CD14-positive monocyte (primary cell): ENCODE measurements at regions not wholly inside any gene's neighbourhood (a gene's known extent, or its start where the extent isn't known, plus 50 kb on each side); places are given as distances from the start of the nearest gene placed in this dataset.

Experiments
- DNase-seq, 3 donors: peaks; one replicate each; pipeline ENCODE4 v3.0.0-alpha.2; 2011 to 2022
- H2AFZ ChIP-seq: 2 replicates; pipeline ENCODE4 v1.6.0; 2012; ENCODE audit warnings: mild to moderate bottlenecking, low read depth, low read length, inconsistent platforms; ENCODE audit not compliant: insufficient read depth, poor library complexity, severe bottlenecking
- H3K27ac ChIP-seq, 2 donors: 1 replicate in 1 of 2; 2 replicates in 1 of 2; pipeline ENCODE4 v1.5.1; 2012 to 2013; ENCODE audit warnings: low read length in 2 of 2, control low read depth in 1 of 2, inconsistent platforms in 1 of 2, low read depth in 1 of 2, mild to moderate bottlenecking in 1 of 2
- H3K27me3 ChIP-seq, 2 donors: one replicate each; pipeline versions ENCODE4 v1.6.0 to v1.6.1; 2011 to 2013; ENCODE audit warnings: low read length in 2 of 2; ENCODE audit not compliant: control insufficient read depth in 2 of 2, insufficient read depth in 2 of 2
- H3K36me3 ChIP-seq, 2 donors: replicated peaks in 1 of 2; 1 replicate in 1 of 2; 2 replicates in 1 of 2; pipeline versions ENCODE4 v1.5.1 to v1.6.1; 2012 to 2013; ENCODE audit warnings: low read length in 2 of 2, control low read depth in 1 of 2, inconsistent platforms in 1 of 2, mild to moderate bottlenecking in 1 of 2; ENCODE audit not compliant: insufficient read depth in 2 of 2, control insufficient read depth in 1 of 2
- H3K4me1 ChIP-seq, 2 donors: 1 replicate in 1 of 2; 2 replicates in 1 of 2; pipeline versions ENCODE4 v1.5.1 to v1.6.1; 2012 to 2013; ENCODE audit warnings: low read length in 2 of 2, control low read depth in 1 of 2, inconsistent platforms in 1 of 2, mild to moderate bottlenecking in 1 of 2, moderate library complexity in 1 of 2; ENCODE audit not compliant: insufficient read depth in 2 of 2, control insufficient read depth in 1 of 2
- H3K4me2 ChIP-seq: replicated peaks from 2 replicates; pipeline ENCODE3; 2012; ENCODE audit warnings: low read length, moderate library complexity, mild to moderate bottlenecking; ENCODE audit not compliant: poor library complexity, severe bottlenecking; ENCODE audit errors: extremely low read depth
- H3K4me3 ChIP-seq, 3 experiments: fragments of 200-600 bp in 1 of 3; sonication (generic) in 1 of 3; replicated peaks in 1 of 3; 1 replicate in 2 of 3; 2 replicates in 1 of 3; pipeline ENCODE4 v1.5.1; 2011 to 2013; ENCODE audit warnings: low read length in 3 of 3, mild to moderate bottlenecking in 3 of 3, control low read depth in 2 of 3, low read depth in 2 of 3, inconsistent platforms in 1 of 3, moderate library complexity in 1 of 3
- H3K79me2 ChIP-seq: 2 replicates; pipeline ENCODE4 v1.6.0; 2012; ENCODE audit warnings: mild to moderate bottlenecking, control low read depth, inconsistent platforms, low read length, moderate library complexity; ENCODE audit not compliant: insufficient read depth
- H3K9ac ChIP-seq: 2 replicates; pipeline ENCODE4 v1.6.0; 2017; ENCODE audit warnings: low read length, mild to moderate bottlenecking; ENCODE audit not compliant: insufficient read depth, poor library complexity, severe bottlenecking
- H3K9me3 ChIP-seq, 2 donors: replicated peaks in 1 of 2; 1 replicate in 1 of 2; 2 replicates in 1 of 2; pipeline versions ENCODE4 v1.5.1 to v1.6.1; 2012 to 2013; ENCODE audit warnings: low read length in 2 of 2, control low read depth in 1 of 2; ENCODE audit not compliant: control insufficient read depth in 1 of 2, insufficient read depth in 1 of 2
- H4K20me1 ChIP-seq: 2 replicates; pipeline ENCODE4 v1.6.0; 2012; ENCODE audit warnings: mild to moderate bottlenecking, low read length, control low read depth, moderate library complexity; ENCODE audit not compliant: insufficient read depth
- H3K27ac Mint-ChIP-seq, 7 donors: one replicate each; pipeline ENCODE4 v1.8.0; 2020; ENCODE audit warnings: mild to moderate bottlenecking in 7 of 7, mixed read lengths in 7 of 7, moderate library complexity in 6 of 7, inconsistent platforms in 2 of 7
- H3K27me3 Mint-ChIP-seq, 3 donors: one replicate each; pipeline ENCODE4 v1.8.0; 2021 to 2022; ENCODE audit warnings: low read depth in 3 of 3, mild to moderate bottlenecking in 3 of 3, mixed read lengths in 3 of 3, moderate library complexity in 3 of 3, inconsistent platforms in 1 of 3
- H3K36me3 Mint-ChIP-seq, 2 donors: one replicate each; pipeline ENCODE4 v1.8.0; 2020; ENCODE audit warnings: mixed read lengths in 2 of 2, inconsistent platforms in 1 of 2, mild to moderate bottlenecking in 1 of 2
- H3K4me1 Mint-ChIP-seq: one replicate; pipeline ENCODE4 v1.8.0; 2020; ENCODE audit warnings: mild to moderate bottlenecking, mixed read lengths
- H3K4me3 Mint-ChIP-seq, 2 donors: one replicate each; pipeline ENCODE4 v1.8.0; 2020; ENCODE audit warnings: mild to moderate bottlenecking in 2 of 2, mixed read lengths in 2 of 2, moderate library complexity in 1 of 2
- H3K9me3 Mint-ChIP-seq, 7 donors: one replicate each; pipeline ENCODE4 v1.8.0; 2020 to 2022; ENCODE audit warnings: mixed read lengths in 7 of 7, mild to moderate bottlenecking in 6 of 7, moderate library complexity in 6 of 7, inconsistent platforms in 2 of 7
- CTCF ChIP-seq: fragments of 200-600 bp; IDR thresholded peaks from one replicate; pipeline ENCODE4 v1.8.0; 2022; ENCODE audit warnings: antibody characterized with exemption, mild to moderate bottlenecking
- WGBS: methylation state at CpG from one replicate; pipeline ENCODE4 v1.1.5; 2013; ENCODE audit warnings: missing lambda C conversion rate; ENCODE audit not compliant: insufficient coverage; 5-methylcytosine and 5-hydroxymethylcytosine counted together
- intact Hi-C, 2 donors: fragments of 100-400 bp; cut with micrococcal nuclease; formaldehyde crosslinking; loops; one replicate each; pipeline versions ENCODE4 v1.15.0 to v1.15.1; 2023

- 72% methylated on average over 5 of the region's 10 CpGs for WGBS
These were observed 100.7 kb downstream of the SHOX2 start for GRCh38 chr3:158005391-158006100.

GRCh38 chr3:157999246-157999645 is 107.0 kb downstream of the SHOX2 start:
- H3K9me3 Mint-ChIP-seq = peaks cover 9 to 25% (median 17%) of the 10 kb centered on the region in 7 donors
- no peak overlapping the region for H3K27ac Mint-ChIP-seq
- Histone ChIP-seq H2AFZ (no peak overlapping the region), H3K36me3 (no peaks in the 10 kb centered on the region), H3K4me3 (no peak overlapping the region), H4K20me1 (no peaks in the 10 kb centered on the region), H3K4me2 (no peak overlapping the region), H3K79me2 (no peaks in the 10 kb centered on the region), H3K4me1 (no peaks in the 10 kb centered on the region), H3K27ac (no peak overlapping the region), H3K9ac (no peak overlapping the region), H3K9me3 (peaks cover 13% of the 10 kb centered on the region in 2 donors), H3K27me3 (no peaks in the 10 kb centered on the region)
- WGBS = 90% methylated on average over 2 of the region's 5 CpGs
- no peak for TF ChIP-seq CTCF
- H3K27me3 Mint-ChIP-seq = no peaks in the 10 kb centered on the region
- intact Hi-C loops = no loop called here
- H3K4me1 Mint-ChIP-seq = no peaks in the 10 kb centered on the region
- no peak for DNase-seq
- no peaks in the 10 kb centered on the region for H3K36me3 Mint-ChIP-seq
- no peak overlapping the region for H3K4me3 Mint-ChIP-seq

More at GRCh38 chr3:158005391-158006100, 100.7 kb downstream of the SHOX2 start:
- Histone ChIP-seq H3K4me1 (no peaks in the 10 kb centered on the region), H3K9ac (no peak overlapping the region), H3K79me2 (no peaks in the 10 kb centered on the region), H3K27ac (no peak overlapping the region), H3K27me3 (no peaks in the 10 kb centered on the region), H3K4me2 (no peak overlapping the region), H3K36me3 (no peaks in the 10 kb centered on the region), H3K4me3 (no peak overlapping the region), H4K20me1 (no peaks in the 10 kb centered on the region), H2AFZ (no peak overlapping the region), H3K9me3 (peaks cover 7 to 9% of the 10 kb centered on the region in 2 donors)
- Mint-ChIP-seq H3K4me1 (no peaks in the 10 kb centered on the region), H3K27ac (no peak overlapping the region), H3K27me3 (peaks cover 0 to 2% (median 0%) of the 10 kb centered on the region in 3 donors), H3K36me3 (no peaks in the 10 kb centered on the region), H3K9me3 (peaks cover 2 to 21% (median 11%) of the 10 kb centered on the region in 7 donors), H3K4me3 (no peak overlapping the region)
- no peak for TF ChIP-seq CTCF
- no peak for DNase-seq
- intact Hi-C loops = no loop called here
